WTC11 (cell line): ENCODE measurements at regions not wholly inside any gene's neighbourhood (a gene's known extent, or its start where the extent isn't known, plus 50 kb on each side); places are given as distances from the start of the nearest gene placed in this dataset.

ENCODE experiments used
- ATAC-seq: fragments of 200-7000 bp; cut with Tn5 transposase; 2 replicates; pipeline ENCODE4 v1.10.0; 2021; ENCODE audit warnings: mild to moderate bottlenecking, moderate library complexity
- CTCF ChIA-PET: fragments of 300-600 bp; sonication (Branson Sonifier 250); formaldehyde crosslinking; loops from one replicate; lab custom pipeline; 2021; ENCODE audit warnings: antibody characterized with exemption; lab: Charles Lee
- POLR2A ChIA-PET: fragments of 350-600 bp; sonication (Branson Sonifier 250); formaldehyde crosslinking; loops from one replicate; lab custom pipeline; 2021; ENCODE audit warnings: antibody characterized with exemption; lab: Charles Lee
- DNase-seq: peaks from one replicate; pipeline ENCODE4 v3.0.0; 2021; ENCODE audit warnings: low spot score
- H3K27ac Mint-ChIP-seq: 2 replicates; pipeline ENCODE4 v1.8.0; 2021; ENCODE audit warnings: mixed read lengths
- H3K27me3 Mint-ChIP-seq: 2 replicates; pipeline ENCODE4 v1.8.0; 2021; ENCODE audit warnings: low read depth, mild to moderate bottlenecking, moderate library complexity, mixed read lengths
- H3K36me3 Mint-ChIP-seq: 2 replicates; pipeline ENCODE4 v1.8.0; 2021; ENCODE audit warnings: mixed read lengths
- H3K4me1 Mint-ChIP-seq: 2 replicates; pipeline ENCODE4 v1.8.0; 2022; ENCODE audit warnings: mixed read lengths
- H3K4me3 Mint-ChIP-seq: 2 replicates; pipeline ENCODE4 v1.8.0; 2021; ENCODE audit warnings: mild to moderate bottlenecking, moderate library complexity, mixed read lengths
- H3K9me3 Mint-ChIP-seq: 2 replicates; pipeline ENCODE4 v1.8.0; 2021; ENCODE audit warnings: mixed read lengths
- ATF2 ChIP-seq: sonication (generic); formaldehyde crosslinking; IDR thresholded peaks from 2 replicates; pipeline ENCODE4 v1.8.1; 2022; ENCODE audit warnings: low read depth, missing genetic modification reagents, borderline replicate concordance
- CBFB ChIP-seq: sonication (generic); formaldehyde crosslinking; IDR thresholded peaks from 2 replicates; pipeline ENCODE4 v1.8.1; 2022; ENCODE audit warnings: mild to moderate bottlenecking, low read depth, missing genetic modification reagents
- FOXP1 ChIP-seq: sonication (generic); formaldehyde crosslinking; IDR thresholded peaks from 2 replicates; pipeline ENCODE4 v1.8.0; 2022; ENCODE audit warnings: missing genetic modification reagents, mild to moderate bottlenecking, moderate library complexity, borderline replicate concordance
- HMGA2 ChIP-seq: fragments of 250-450 bp; sonication (Bioruptor Pico); IDR thresholded peaks from 2 replicates; pipeline ENCODE4 v1.4.0; 2021; ENCODE audit warnings: mild to moderate bottlenecking, moderate library complexity
- NFATC4 ChIP-seq: fragments of 250-450 bp; sonication (Bioruptor Pico); IDR thresholded peaks from 2 replicates; pipeline ENCODE4 v1.9.0; 2021; ENCODE audit warnings: mild to moderate bottlenecking
- NR1H2 ChIP-seq: sonication (generic); formaldehyde crosslinking; IDR thresholded peaks from 2 replicates; pipeline ENCODE4 v1.9.0; 2021; ENCODE audit warnings: mild to moderate bottlenecking, moderate library complexity, missing genetic modification reagents
- TCF7 ChIP-seq: sonication (generic); formaldehyde crosslinking; IDR thresholded peaks from 2 replicates; pipeline ENCODE4 v1.8.0; 2022; ENCODE audit warnings: mild to moderate bottlenecking, low read depth, missing genetic modification reagents, moderate library complexity
- TEAD4 ChIP-seq: sonication (generic); formaldehyde crosslinking; IDR thresholded peaks from 2 replicates; pipeline ENCODE4 v1.8.0; 2022; ENCODE audit warnings: mild to moderate bottlenecking, missing genetic modification reagents
- TP53 ChIP-seq: sonication (generic); formaldehyde crosslinking; IDR thresholded peaks from 2 replicates; pipeline ENCODE4 v1.8.1; 2023; ENCODE audit warnings: mild to moderate bottlenecking, missing genetic modification reagents
- ZNF263 ChIP-seq: sonication (generic); formaldehyde crosslinking; IDR thresholded peaks from 2 replicates; pipeline ENCODE4 v1.8.1; 2022; ENCODE audit warnings: low read depth, mild to moderate bottlenecking, moderate library complexity, missing genetic modification reagents
- ZNF317 ChIP-seq: sonication (generic); formaldehyde crosslinking; IDR thresholded peaks from 2 replicates; pipeline ENCODE4 v1.8.1; 2023; ENCODE audit warnings: low read depth, mild to moderate bottlenecking, moderate library complexity, missing genetic modification reagents, borderline replicate concordance
- ZNF423 ChIP-seq: fragments of 250-450 bp; sonication (Bioruptor Pico); IDR thresholded peaks from 2 replicates; pipeline ENCODE4 v2.1.2; 2022; ENCODE audit warnings: mild to moderate bottlenecking, moderate library complexity
- ZNF532 ChIP-seq: fragments of 250-450 bp; sonication (Bioruptor Pico); IDR thresholded peaks from 2 replicates; pipeline ENCODE4 v1.9.0; 2021; ENCODE audit warnings: mild to moderate bottlenecking, borderline replicate concordance
- ZNF671 ChIP-seq: fragments of 250-450 bp; sonication (Bioruptor Pico); IDR thresholded peaks from 2 replicates; pipeline ENCODE4 v1.8.0; 2021; ENCODE audit warnings: mild to moderate bottlenecking
- TF ChIP-seq, protein P1 (sequence below): sonication (generic); formaldehyde crosslinking; IDR thresholded peaks from 2 replicates; pipeline ENCODE4 v1.8.0; 2022; ENCODE audit warnings: mild to moderate bottlenecking, missing genetic modification reagents
- TF ChIP-seq, protein P2 (sequence below): sonication (generic); formaldehyde crosslinking; IDR thresholded peaks from 2 replicates; pipeline ENCODE4 v1.8.1; 2023; ENCODE audit warnings: mild to moderate bottlenecking, missing genetic modification reagents
- TF ChIP-seq, protein P3 (sequence below): sonication (generic); formaldehyde crosslinking; conservative IDR thresholded peaks from 2 replicates; pipeline ENCODE4 v1.8.1; 2023; ENCODE audit warnings: mild to moderate bottlenecking, low read depth, missing genetic modification reagents, moderate library complexity
- TF ChIP-seq, protein P4 (sequence below): sonication (generic); formaldehyde crosslinking; IDR thresholded peaks from 2 replicates; pipeline ENCODE4 v1.8.1; 2023; ENCODE audit warnings: mild to moderate bottlenecking, missing genetic modification reagents, moderate library complexity
- TF ChIP-seq, protein P5 (sequence below): sonication (generic); formaldehyde crosslinking; IDR thresholded peaks from 2 replicates; pipeline ENCODE4 v1.8.1; 2023; ENCODE audit warnings: mild to moderate bottlenecking, missing genetic modification reagents, moderate library complexity
- TF ChIP-seq, protein P6 (sequence below): fragments of 250-450 bp; sonication (Bioruptor Pico); IDR thresholded peaks from 2 replicates; pipeline ENCODE4 v1.9.0; 2021; ENCODE audit warnings: mild to moderate bottlenecking
- TF ChIP-seq, protein P7 (sequence below): fragments of 200-600 bp; IDR thresholded peaks from 2 replicates; pipeline ENCODE4 v1.8.0; 2022; ENCODE audit warnings: antibody characterized with exemption

GRCh38 chr1:53388963-53389362, 61.1 kb upstream of the LRP8 start (continued):
- TF ChIP-seq, protein P1, sequence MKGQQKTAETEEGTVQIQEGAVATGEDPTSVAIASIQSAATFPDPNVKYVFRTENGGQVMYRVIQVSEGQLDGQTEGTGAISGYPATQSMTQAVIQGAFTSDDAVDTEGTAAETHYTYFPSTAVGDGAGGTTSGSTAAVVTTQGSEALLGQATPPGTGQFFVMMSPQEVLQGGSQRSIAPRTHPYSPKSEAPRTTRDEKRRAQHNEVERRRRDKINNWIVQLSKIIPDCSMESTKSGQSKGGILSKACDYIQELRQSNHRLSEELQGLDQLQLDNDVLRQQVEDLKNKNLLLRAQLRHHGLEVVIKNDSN (CRISPR knock-in tag): no peak
- TF ChIP-seq TCF7: no peak
- TF ChIP-seq HMGA2 (CRISPR knock-in tag): no peak
- TF ChIP-seq NFATC4 (CRISPR knock-in tag): no peak
- TF ChIP-seq, protein P2, sequence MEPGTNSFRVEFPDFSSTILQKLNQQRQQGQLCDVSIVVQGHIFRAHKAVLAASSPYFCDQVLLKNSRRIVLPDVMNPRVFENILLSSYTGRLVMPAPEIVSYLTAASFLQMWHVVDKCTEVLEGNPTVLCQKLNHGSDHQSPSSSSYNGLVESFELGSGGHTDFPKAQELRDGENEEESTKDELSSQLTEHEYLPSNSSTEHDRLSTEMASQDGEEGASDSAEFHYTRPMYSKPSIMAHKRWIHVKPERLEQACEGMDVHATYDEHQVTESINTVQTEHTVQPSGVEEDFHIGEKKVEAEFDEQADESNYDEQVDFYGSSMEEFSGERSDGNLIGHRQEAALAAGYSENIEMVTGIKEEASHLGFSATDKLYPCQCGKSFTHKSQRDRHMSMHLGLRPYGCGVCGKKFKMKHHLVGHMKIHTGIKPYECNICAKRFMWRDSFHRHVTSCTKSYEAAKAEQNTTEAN (CRISPR knock-in tag): no peak

- Mint-ChIP-seq H3K4me1 (peaks cover 17% of the 10 kb centered on the region), H3K9me3 (peaks cover 13% of the 10 kb centered on the region), H3K4me3 (no peak overlapping the region), H3K27ac (no peak overlapping the region), H3K36me3 (peaks cover 3% of the 10 kb centered on the region; the same call in 1 of the 2 replicates), H3K27me3 (peaks cover 8% of the 10 kb centered on the region)
- TF ChIP-seq TEAD4 (CRISPR knock-in tag): no peak
- TF ChIP-seq ZNF532 (CRISPR knock-in tag): no peak
- TF ChIP-seq ZNF423 (CRISPR knock-in tag): no peak
- TF ChIP-seq TP53: no peak
- no peak for TF ChIP-seq NR1H2 (CRISPR knock-in tag)
- TF ChIP-seq CBFB (CRISPR knock-in tag): no peak
- TF ChIP-seq, protein P3, sequence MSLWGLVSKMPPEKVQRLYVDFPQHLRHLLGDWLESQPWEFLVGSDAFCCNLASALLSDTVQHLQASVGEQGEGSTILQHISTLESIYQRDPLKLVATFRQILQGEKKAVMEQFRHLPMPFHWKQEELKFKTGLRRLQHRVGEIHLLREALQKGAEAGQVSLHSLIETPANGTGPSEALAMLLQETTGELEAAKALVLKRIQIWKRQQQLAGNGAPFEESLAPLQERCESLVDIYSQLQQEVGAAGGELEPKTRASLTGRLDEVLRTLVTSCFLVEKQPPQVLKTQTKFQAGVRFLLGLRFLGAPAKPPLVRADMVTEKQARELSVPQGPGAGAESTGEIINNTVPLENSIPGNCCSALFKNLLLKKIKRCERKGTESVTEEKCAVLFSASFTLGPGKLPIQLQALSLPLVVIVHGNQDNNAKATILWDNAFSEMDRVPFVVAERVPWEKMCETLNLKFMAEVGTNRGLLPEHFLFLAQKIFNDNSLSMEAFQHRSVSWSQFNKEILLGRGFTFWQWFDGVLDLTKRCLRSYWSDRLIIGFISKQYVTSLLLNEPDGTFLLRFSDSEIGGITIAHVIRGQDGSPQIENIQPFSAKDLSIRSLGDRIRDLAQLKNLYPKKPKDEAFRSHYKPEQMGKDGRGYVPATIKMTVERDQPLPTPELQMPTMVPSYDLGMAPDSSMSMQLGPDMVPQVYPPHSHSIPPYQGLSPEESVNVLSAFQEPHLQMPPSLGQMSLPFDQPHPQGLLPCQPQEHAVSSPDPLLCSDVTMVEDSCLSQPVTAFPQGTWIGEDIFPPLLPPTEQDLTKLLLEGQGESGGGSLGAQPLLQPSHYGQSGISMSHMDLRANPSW (CRISPR knock-in tag): no peak
- TF ChIP-seq, protein P4, sequence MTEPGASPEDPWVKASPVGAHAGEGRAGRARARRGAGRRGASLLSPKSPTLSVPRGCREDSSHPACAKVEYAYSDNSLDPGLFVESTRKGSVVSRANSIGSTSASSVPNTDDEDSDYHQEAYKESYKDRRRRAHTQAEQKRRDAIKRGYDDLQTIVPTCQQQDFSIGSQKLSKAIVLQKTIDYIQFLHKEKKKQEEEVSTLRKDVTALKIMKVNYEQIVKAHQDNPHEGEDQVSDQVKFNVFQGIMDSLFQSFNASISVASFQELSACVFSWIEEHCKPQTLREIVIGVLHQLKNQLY: no peak
- TF ChIP-seq, protein P5, sequence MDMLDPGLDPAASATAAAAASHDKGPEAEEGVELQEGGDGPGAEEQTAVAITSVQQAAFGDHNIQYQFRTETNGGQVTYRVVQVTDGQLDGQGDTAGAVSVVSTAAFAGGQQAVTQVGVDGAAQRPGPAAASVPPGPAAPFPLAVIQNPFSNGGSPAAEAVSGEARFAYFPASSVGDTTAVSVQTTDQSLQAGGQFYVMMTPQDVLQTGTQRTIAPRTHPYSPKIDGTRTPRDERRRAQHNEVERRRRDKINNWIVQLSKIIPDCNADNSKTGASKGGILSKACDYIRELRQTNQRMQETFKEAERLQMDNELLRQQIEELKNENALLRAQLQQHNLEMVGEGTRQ (CRISPR knock-in tag): no peak
- TF ChIP-seq FOXP1: no peak
- no peak for TF ChIP-seq ZNF263
- TF ChIP-seq, protein P6, sequence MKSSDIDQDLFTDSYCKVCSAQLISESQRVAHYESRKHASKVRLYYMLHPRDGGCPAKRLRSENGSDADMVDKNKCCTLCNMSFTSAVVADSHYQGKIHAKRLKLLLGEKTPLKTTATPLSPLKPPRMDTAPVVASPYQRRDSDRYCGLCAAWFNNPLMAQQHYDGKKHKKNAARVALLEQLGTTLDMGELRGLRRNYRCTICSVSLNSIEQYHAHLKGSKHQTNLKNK (CRISPR knock-in tag): no peak
- no peak for TF ChIP-seq ZNF671
- no peak for TF ChIP-seq ZNF317 (CRISPR knock-in tag)
- TF ChIP-seq, protein P7, sequence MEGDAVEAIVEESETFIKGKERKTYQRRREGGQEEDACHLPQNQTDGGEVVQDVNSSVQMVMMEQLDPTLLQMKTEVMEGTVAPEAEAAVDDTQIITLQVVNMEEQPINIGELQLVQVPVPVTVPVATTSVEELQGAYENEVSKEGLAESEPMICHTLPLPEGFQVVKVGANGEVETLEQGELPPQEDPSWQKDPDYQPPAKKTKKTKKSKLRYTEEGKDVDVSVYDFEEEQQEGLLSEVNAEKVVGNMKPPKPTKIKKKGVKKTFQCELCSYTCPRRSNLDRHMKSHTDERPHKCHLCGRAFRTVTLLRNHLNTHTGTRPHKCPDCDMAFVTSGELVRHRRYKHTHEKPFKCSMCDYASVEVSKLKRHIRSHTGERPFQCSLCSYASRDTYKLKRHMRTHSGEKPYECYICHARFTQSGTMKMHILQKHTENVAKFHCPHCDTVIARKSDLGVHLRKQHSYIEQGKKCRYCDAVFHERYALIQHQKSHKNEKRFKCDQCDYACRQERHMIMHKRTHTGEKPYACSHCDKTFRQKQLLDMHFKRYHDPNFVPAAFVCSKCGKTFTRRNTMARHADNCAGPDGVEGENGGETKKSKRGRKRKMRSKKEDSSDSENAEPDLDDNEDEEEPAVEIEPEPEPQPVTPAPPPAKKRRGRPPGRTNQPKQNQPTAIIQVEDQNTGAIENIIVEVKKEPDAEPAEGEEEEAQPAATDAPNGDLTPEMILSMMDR: no peak
- TF ChIP-seq ATF2: no peak
- ATAC-seq (no peak), DNase-seq (no peak)
- ChIA-PET POLR2A (interaction anchor here (1.1 kb wide), 1 partner anchor 23 kb away, joined by 3 read pairs; no protein-coding TSS in a partner anchor), CTCF (interaction anchor here (0.6 to 1.6 kb wide), 5 partner anchors 14 to 112 kb away, joined by 3 to 7 read pairs (median 3); no protein-coding TSS in a partner anchor)
Observed at GRCh38 chr1:53390261-53390660, 62.4 kb upstream of the LRP8 start.
